NCI-H345 treated with DMSO at 0.1 percent for 48 hours (cell line): ENCODE measurements at regions not wholly inside any gene's neighbourhood (a gene's known extent, or its start where the extent isn't known, plus 50 kb on each side); places are given as distances from the start of the nearest gene placed in this dataset.
"Not testable (repeated sequence)": the region's sequence is repeated elsewhere in the genome, so short reads cannot be mapped to it uniquely, and the experiment has no call there.

Experiments used
- DNase-seq: peaks from one replicate; lab custom pipeline; 2025; ENCODE audit not compliant: unreplicated experiment; lab: John Stamatoyannopoulos, UW

DNA sequence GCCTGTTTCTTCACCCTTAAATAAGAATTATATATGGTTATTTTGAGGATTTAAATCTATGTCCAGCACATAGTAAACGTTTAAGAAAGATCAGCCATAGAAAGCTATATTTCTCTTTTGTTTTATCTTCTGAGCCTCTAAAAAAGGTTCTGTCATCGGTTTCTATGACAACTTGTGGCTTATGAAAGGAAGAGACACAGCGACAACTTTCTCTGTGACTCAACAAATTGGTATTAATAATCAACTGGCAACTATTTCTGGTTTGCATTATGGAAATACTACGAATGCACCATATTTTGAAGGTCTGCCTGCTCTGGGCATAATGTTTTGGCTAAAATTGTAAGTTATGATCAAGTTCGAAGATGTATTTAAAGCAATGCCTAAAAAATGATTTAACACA, 751.0 kb downstream of the CD109 start:
- DNase-seq, result no peak

DNA sequence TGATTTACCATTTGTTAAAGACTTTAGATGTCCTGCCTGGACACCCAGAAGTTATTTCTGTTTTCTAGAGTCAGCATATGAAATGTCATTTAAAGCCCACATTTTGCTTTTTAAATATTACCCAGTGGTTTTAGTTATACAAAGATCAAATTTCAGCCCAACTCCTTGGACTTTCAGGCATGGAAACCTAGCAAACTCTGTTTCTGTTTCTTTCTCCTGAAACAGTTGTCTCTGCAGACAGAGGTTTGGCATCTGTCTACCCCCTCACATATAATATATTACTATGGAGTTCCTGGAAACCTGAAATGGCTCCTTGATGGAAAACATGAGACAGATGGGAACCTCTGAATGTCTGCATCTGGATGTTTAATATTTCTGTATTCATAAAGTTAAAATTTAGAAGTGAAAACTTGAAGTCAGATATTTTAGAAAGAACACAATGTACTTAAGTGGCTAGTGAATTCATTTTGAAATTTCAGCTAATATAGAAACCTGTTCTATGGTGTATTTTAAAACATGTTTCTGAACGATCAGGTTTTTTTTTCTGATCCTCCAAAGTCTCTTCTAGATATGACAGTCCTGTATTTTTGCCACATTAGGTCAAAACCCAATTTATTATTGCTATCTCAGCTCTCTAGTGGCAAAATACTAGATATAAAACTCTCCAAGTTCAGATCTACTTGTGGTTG, 743.3 kb downstream of the CD109 start:
- DNase-seq, result no peak

DNA sequence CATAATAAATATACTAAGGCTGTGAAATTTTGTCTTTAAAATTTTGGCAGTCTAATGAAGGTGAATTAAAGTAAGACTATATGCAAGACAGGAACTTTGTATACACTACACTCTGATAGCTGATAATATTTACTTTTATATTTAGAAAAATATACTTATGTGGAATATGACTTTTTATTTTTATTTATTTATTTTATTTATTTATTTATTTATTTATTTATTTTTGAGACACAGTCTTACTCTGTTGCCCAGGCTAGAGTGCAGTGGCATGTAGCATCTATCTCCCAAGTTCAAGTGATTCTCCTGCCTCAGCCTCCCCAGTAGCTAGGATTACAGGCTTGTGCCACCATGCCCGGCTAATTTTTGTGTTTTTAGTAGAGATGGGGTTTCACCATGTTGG, 742.4 kb downstream of the CD109 start:
- DNase-seq, result not testable (repeated sequence)

DNA sequence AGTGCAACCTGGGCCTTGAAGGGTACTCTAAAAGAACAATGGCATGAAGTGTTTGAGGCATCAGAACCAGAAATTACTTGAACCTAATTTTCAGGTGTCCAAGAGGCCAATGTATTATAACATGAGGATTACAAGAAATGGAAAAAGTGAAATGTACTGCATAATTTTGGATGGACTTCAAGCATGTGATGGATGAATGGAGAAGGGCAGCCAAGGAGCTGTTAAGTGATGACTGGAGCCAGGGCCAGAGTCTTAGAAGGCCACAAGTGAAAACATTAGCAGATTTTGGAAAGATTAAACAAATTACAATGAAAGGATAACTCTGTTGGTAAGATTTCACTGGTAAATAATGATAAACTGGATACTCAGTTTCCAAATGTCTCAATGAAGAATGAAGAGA, 738.2 kb downstream of the CD109 start:
- DNase-seq, result no peak

DNA sequence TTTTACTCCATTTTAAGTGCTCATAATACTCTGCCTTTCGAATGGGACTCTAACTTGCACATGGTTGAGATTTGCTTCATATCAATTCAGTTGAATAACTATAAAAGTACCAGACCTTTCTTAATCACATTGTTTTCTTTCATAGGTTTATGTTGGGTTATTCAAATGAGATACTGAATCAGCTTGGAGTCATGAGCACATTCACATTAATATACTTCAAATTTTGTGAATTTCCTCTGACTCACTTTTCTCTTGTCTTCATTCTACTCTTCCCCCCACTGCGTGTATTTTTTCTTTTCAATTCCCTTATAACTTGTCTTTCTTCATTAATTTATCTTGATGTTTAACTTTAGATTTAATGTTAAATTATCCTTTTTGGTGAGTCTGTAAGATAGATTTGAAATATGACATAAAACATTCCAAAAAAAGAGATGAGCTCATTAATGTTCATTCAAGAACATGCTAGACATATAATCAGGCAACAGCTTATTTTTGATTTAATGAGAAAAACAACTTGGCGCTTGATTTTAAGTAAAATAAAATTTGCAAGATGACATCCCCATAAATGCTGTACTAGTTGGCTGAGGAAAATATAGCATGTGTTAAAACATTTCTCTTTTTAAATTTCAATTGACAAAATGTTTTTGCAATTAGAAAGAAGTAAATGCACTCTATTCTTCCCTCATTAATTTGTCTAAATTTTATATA, 736.0 kb downstream of the CD109 start:
- no peak for DNase-seq

DNA sequence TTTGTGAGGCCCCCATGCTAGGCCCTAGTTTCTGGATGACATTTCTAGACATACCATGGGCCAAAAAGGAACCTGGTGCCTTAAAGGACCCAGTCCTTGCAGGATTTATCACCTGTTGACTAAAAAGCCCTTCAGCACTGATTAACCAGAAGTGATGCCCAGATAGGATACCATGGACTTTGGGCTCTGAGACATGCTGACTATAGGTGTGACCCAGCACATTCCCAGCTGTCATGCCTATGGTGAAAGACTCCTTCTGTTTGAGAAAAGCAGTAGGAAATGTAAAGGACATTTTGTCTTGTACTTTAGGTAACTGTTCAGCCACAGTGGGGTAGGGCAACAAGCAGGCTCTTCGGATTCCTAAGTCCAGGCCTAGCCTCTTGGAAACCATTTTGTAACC, 724.2 kb downstream of the CD109 start:
- no peak for DNase-seq

DNA sequence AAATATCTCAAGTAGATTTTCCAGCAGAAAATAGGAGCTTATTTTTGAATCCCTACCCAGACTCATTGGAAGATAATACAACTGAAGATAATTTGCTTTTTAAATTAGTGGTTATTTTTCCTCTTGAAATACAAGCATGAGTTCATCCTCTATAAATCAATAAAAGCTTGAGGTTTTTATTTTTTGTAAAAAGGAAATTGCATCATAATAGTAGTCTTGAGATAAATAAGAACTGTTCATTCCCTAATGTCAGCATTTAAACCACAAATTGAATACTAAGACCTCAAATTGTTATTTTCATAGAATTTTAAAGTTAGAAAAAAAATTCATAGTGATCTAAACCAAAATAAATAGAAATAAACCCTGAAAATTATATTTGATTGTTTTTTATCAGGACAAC, 719.1 kb downstream of the CD109 start:
- no peak for DNase-seq

DNA sequence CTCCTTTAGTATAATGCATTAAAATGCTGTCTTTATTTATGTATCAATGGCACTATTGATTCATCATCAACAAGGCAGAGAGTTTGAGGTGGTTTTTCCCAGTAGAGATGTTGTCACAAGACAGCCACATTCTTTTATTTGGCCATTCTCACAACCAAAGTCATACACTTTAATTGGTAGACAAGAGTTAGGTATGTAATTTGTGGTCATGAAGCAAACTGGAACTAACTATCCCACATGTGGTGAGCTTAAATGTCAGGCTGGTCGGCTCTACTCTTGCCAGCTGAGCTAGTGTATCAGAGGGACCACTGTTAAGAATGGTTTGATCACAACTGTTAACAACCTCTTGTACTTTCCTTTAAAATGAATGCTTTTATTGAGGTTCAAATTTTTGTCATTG, 714.6 kb downstream of the CD109 start:
- no peak for DNase-seq

DNA sequence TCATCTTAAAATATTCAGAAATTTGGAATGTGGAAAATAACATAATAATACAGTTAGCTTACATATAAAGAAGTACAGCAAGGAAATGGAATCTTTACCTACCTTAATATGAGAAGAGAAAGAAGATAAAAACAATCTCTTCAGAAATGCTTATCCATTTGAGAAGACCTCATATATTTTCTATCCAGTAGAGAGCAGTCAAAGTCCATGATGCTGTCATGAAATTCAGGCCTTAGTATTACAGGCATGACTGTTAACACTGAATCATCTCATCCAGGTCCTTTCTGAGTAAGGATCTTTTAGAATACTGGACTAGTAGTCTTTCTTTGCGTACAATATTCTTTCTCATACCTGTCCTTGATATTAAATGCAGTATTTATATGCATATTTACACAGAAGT, 713.4 kb downstream of the CD109 start:
- peak; percentile 6 for DNase-seq

DNA sequence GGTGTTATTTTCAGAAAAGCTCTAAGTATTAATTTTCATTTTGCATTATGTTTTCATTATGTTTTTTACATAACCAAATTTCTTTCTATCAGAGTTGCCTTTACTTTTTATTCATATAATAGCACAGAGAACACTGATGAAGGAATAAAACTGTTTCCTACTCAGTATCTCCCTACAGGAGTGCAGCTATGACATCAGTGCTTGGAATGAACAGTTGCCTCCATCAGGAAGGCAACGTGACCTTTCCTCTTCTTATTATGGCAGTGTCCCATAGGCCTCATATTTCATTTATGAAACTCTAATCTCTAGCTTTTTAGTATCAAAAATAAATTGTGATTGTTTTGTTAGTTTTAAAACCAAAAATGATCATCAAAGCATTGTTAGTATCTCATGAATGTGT, 712.8 kb downstream of the CD109 start:
- DNase-seq, result no peak

DNA sequence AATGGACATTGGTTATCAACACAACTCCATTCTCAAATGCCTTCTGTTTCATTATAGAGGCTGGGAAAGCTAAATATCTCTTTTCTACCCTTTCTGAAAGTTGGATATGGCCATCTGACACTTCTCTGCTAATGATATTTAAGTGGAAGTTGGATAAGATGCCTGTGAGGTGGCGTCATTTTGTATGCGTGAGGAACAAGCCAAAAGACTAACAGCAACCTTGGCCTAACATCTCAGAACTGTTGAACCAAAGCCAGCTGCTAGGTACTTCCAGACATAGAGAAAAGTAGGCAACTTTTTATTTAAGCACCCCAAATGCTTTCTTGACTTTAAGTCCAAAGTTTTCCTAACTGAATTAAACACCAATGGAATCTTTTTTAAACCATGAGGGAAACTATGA, 708.4 kb downstream of the CD109 start:
- no peak for DNase-seq

DNA sequence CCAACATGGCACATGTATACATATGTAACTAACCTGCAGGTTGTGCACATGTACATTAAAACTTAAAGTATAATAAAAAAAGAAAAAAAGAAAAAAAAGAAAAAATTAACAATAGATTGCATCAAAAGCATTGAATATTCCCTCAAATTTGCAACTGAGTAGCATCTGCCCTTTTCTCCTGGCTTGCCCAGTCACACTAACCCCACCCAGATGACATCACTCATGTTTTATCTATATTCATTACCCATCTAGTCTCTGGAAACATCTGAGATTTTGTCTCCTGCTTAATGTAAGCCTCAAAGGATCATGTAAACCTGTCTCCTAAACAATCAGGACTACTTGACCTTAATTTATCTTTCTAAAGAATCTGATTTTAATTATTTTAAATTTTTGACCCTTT, 706.8 kb downstream of the CD109 start:
- no peak for DNase-seq

DNA sequence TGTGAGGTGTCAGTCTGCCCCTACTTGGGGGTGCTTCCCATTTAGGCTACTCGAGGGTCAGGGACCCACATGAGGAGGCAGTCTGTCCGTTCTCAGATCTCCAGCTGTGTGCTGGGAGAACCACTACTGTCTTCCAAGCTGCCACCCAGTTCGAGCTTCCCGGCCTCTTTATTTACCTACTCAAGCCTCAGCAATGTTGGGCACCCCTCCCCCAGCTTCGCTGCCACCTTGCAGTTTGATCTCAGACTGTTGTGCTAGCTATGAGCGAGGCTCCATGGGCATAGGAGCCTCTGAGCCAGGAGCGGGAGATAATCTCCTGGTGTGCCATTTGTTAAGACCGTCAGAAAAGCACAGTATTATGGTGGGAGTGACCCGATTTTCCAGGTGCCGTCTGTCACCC, 682.4 kb downstream of the CD109 start:
- DNase-seq, result not testable (repeated sequence)

DNA sequence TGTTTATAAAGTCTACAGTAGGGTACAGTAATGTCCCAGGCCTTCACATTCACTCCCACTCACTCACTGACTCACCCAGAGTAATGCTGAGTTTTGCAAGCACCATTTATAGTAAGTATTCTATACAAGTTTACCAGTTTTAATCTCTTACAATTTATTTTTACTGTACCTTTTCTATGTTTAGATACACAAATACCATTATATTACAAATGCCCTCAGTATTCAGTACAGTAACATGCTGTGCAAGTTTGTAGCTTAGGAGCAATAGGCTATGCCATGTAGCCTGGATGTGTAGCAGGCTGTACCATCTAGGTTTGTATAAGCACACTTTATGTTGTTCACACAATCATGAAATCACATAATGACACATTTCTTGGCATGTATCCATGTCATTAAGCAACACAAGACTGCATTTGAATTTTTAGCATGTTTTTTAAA, 673.6 kb downstream of the CD109 start:
- DNase-seq, result no peak

DNA sequence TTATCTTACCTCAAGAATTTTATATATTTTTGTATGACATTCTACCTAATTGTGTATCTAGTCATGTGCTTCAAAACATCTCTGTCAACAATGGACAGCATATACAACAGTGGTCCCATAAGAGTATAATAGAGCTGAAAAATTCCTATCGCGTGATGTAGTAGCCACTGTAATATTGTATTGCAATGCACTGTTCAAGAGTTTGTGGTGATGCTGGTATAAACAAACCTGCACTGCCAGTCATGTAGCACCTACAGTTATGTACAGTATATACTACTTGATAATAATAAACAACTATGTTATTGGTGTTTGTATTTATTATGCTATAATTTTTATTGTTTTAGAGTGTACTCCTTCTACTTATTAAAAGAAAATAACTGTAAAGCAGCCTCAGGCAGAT, 672.7 kb downstream of the CD109 start:
- DNase-seq, result no peak

DNA sequence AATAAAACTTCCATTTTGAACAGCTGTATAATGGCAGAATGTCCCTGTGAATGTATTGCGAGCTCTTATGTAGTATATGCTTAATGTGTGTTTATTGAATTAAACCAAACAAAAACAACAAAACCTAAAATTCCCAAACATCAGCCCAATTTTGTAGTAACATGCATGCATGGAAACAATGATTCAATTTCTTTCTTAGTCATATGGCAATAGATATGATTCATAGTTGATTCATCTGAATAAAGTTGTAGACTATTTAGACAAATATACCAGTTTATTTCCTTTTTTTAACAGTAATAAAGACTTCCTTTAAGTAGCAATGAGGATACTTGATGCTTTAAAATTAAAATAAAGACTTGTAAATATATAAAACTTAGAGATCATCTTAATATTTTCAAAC, 670.6 kb downstream of the CD109 start:
- no peak for DNase-seq

DNA sequence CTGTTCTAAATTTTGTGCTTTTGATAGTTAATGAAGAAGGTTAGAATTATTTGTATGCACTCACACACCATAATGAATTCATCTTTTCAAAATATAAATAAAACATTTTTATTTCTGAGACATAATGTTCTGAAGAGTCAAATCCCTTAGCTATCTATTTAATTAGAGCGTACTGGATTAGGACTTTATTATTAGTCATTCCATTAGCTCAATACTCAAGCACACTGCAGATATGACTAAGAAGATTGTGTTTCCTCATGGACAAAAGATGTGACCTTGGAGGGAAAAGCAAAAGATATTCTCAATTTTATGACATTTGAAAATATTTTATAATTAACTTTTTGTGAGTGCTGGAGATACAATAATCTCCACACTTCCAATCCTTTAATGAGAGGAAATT, 666.4 kb downstream of the CD109 start:
- DNase-seq, result no peak

DNA sequence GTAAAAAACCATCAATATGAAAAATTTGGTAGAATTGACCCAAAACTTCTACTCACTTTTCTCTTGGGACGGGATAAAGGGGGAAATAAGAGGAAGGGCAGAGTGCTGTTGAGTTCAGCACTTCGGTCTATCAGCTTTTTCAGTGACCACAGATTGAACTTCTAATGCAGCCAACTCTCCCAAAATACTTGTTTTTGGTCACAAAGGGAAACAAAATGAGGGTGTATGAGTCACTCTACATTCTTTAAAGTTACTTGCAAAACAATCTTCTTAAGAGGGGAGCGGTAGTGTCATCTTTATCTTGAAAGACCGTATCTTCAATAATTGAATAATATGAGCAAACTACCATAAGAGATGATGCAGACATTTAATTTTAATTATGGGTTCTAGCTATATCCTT, 661.3 kb downstream of the CD109 start:
- DNase-seq, result no peak

DNA sequence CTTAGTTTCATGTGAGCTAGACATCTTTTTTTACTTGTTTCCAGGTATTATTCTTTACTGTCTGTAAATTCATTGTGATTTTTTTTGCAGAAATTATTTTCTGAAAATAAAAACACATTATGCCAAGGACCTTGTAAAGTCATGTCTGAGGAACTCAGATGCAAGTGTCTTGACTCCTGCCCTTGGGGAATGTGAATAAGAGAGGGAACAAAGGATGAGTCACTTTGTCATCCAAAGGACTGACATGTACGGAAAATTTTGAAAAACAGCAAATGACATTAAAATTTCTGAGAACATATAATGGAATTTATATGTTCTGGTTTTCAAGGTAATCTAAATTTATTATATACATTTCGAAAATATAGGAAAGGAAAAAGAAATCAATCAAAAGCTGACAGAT, 660.4 kb downstream of the CD109 start:
- DNase-seq, result no peak

DNA sequence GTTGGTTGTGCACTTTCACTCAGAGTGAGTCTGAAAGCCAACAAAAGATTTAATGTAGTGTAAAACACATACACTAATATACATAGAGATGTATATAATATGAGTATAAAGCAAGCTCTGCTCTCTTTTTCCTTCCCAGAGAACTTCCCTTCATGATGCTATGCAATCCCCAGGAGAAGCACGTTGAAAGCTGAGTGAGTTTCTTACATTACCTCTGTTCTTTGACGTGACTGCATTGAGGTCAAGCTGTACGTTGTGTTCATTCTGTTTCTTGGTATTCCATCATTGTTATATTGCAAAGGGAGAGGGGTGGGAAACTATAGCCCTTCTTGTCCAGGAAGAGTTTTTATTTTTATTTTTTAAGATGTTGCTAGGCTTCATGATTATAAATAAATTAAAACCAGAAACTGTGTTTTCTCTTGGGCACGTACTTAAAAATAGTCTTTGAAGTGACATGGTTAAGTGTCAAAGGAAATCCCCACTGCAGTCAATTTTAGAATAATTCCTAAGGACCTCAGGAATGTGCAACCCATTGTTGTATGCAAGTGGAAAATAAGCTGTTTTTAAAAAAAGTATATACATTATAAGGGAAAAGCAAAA, 651.0 kb downstream of the CD109 start:
- DNase-seq, result no peak

DNA sequence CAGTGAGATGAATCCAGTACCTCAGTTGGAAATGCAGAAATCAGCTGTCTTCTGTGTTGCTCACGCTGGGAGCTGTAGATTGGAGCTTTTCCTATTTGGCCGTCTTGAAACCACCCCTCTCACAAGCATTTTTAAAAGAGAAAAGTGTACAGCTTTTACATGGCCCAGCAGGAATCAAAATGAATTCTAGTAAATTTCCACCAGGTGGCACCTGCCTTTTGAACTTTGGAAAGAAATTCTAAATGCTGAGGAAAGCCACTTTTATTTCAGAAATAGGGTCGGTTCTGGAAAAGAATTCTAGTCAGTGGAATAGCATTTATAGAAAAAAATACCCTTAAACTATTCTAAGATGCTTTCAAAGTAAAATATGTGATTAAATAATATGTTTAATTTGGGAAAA, 647.8 kb downstream of the CD109 start:
- no peak for DNase-seq

DNA sequence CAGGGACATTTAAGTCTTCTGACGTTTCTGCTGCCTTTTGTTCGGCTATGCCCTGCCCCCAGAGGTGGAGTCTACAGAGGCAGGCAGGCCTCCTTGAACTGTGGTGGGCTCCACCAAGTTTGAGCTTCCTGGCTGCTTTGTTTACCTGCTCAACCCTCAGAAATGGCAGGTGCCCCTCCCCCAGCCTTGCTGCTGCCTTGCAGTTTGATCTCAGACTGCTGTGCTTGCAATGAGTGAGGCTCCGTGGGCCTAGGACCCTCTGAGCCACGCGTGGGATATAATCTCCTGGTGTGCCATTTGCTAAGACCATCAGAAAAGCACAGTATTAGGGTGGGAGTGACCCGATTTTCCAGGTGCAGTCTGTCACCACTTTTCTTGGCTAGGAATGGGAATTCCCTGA, 647.3 kb downstream of the CD109 start:
- DNase-seq, result not testable (repeated sequence)

DNA sequence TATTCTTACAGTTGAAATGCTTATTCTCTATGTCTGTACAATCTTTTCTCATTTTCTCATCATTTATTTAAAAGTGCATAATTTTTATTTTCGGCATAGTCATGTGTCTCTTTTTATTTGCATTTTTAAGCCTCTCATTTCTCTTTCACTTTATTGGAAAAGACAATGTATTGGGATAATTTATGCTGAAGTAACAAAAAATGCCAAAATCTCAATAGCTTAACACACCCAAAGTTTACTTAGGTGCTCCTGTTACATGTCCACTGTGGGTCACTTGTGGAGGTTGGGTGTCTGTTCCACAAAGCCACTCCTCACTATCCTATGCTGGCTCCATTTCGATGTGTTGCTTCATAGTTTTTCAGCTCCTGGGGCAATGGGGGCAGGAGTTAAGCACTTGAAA, 638.7 kb downstream of the CD109 start:
- no peak for DNase-seq
